ENCODE measurements at regions not wholly inside any gene's neighbourhood (a gene's known extent, or its start where the extent isn't known, plus 50 kb on each side); places are given as distances from the start of the nearest gene placed in this dataset.

DNA sequence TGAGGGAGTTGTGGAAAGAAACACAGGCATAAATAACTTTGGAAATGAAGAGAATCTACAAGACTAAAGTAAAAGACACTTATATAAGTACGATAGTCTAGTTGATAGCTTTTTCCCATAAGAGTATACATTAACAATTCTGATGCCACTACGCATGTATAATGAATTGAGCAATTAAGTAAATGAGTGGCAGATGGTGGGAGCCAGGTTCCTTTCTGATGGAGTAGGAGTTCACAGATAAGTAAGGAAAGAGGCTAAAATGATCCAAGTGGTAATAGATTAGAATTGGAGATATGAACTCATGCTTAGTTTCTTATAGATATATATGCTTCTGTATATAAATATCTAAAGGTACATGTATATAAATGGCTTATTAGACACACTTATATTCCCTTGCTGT, 368.3 kb downstream of the FAM181B start:
- Mint-ChIP-seq H3K9me3 (ENCODE audit: unreplicated experiment) (no peaks in the 10 kb centered on the region), H3K4me3 (ENCODE audit: unreplicated experiment) (no peak overlapping the region), H3K27me3 (ENCODE audit: unreplicated experiment) (no peaks in the 10 kb centered on the region), H3K4me1 (ENCODE audit: unreplicated experiment) (no peaks in the 10 kb centered on the region), H3K36me3 (ENCODE audit: low read depth, unreplicated experiment) (no peaks in the 10 kb centered on the region), H3K27ac (ENCODE audit: unreplicated experiment) (no peak overlapping the region)
- DNase-seq (ENCODE audit: low spot score) = no peak
- TF ChIP-seq, protein P1, sequence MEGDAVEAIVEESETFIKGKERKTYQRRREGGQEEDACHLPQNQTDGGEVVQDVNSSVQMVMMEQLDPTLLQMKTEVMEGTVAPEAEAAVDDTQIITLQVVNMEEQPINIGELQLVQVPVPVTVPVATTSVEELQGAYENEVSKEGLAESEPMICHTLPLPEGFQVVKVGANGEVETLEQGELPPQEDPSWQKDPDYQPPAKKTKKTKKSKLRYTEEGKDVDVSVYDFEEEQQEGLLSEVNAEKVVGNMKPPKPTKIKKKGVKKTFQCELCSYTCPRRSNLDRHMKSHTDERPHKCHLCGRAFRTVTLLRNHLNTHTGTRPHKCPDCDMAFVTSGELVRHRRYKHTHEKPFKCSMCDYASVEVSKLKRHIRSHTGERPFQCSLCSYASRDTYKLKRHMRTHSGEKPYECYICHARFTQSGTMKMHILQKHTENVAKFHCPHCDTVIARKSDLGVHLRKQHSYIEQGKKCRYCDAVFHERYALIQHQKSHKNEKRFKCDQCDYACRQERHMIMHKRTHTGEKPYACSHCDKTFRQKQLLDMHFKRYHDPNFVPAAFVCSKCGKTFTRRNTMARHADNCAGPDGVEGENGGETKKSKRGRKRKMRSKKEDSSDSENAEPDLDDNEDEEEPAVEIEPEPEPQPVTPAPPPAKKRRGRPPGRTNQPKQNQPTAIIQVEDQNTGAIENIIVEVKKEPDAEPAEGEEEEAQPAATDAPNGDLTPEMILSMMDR (IDR thresholded peaks at IDR 0.05; ENCODE audit: unreplicated experiment) = no peak

DNA sequence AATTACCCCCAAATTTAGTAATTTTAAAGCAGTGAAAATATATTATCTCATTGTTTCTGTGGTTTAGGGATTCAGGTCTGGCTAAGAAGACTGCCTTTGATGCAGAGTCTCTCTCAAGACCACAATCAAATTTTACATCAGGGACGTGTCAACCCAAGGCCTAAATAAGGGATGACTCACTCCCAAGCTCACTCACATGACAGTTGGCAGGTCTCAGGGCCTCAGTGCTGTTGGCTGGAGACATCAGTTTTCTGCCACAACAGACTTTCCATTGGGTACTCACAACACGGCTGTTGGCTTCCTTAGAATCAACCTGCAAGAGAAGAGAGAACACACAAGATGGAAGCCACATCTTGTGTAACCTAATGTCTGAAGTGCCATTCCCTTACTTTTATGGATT, 377.3 kb downstream of the FAM181B start:
- Mint-ChIP-seq H3K9me3 (ENCODE audit: unreplicated experiment) (no peaks in the 10 kb centered on the region), H3K27ac (ENCODE audit: unreplicated experiment) (no peak overlapping the region), H3K4me1 (ENCODE audit: unreplicated experiment) (peaks cover 5% of the 10 kb centered on the region), H3K36me3 (ENCODE audit: low read depth, unreplicated experiment) (no peaks in the 10 kb centered on the region), H3K4me3 (ENCODE audit: unreplicated experiment) (no peak overlapping the region), H3K27me3 (ENCODE audit: unreplicated experiment) (peaks cover 3% of the 10 kb centered on the region)
- no peak for DNase-seq (ENCODE audit: low spot score)
- TF ChIP-seq, protein P1 (IDR thresholded peaks at IDR 0.05; ENCODE audit: unreplicated experiment) = no peak

DNA sequence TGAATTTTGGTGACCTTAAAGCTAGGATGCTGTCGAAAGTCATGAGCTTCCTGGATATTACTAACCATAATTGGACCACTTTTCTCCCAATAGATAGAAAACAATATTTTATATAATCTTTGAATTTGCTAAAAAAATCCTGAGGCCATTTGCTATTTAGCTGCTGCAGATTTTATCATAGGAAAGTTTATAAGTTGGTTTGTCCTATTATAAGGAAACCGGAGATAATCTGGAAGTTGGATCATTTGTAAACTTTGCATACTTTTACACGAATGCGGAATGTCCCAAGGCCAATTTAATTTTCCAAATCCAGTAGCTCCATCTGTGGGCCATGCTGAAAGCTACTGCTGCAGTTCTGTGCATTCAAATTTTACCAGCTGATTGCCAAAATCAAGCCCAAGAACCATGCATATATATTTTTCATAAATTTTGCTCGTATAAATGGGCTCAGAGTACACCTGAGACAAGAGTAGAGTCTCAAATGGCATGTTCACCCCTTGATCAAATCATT, 378.3 kb downstream of the FAM181B start:
- DNase-seq (ENCODE audit: low spot score) = no peak
- Mint-ChIP-seq H3K9me3 (ENCODE audit: unreplicated experiment) (no peaks in the 10 kb centered on the region), H3K36me3 (ENCODE audit: low read depth, unreplicated experiment) (no peaks in the 10 kb centered on the region), H3K27ac (ENCODE audit: unreplicated experiment) (no peak overlapping the region), H3K4me1 (ENCODE audit: unreplicated experiment) (peaks cover 5% of the 10 kb centered on the region), H3K27me3 (ENCODE audit: unreplicated experiment) (peaks cover 3% of the 10 kb centered on the region), H3K4me3 (ENCODE audit: unreplicated experiment) (no peak overlapping the region)
- TF ChIP-seq, protein P1 (IDR thresholded peaks at IDR 0.05; ENCODE audit: unreplicated experiment) = no peak

DNA sequence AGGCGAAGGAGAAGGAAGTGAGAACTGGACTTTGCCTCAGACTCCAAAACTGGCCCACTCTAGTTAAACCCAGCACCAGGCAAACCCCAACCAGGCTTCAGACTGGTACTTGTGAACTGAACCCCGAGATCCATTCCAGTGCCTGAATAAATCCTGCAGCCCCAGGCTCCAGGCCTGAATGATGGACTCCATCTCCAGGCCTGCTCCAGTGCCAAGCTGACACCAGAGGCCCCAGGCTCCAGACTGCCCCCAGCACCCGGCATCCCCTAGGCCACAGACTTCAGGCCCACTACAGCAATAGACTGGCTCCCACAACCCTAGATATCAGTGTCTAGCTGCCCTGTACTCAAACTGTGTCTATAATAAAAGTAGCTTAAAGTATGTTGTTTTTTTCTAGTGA, 406.8 kb downstream of the FAM181B start:
- TF ChIP-seq, protein P1 (IDR thresholded peaks at IDR 0.05; ENCODE audit: unreplicated experiment) = no peak
- H3K27me3 Mint-ChIP-seq (ENCODE audit: unreplicated experiment) = no peaks in the 10 kb centered on the region
- no peak overlapping the region for H3K4me3 Mint-ChIP-seq (ENCODE audit: unreplicated experiment)
- H3K4me1 Mint-ChIP-seq (ENCODE audit: unreplicated experiment) = no peaks in the 10 kb centered on the region
- H3K9me3 Mint-ChIP-seq (ENCODE audit: unreplicated experiment) = no peaks in the 10 kb centered on the region
- H3K36me3 Mint-ChIP-seq (ENCODE audit: low read depth, unreplicated experiment) = no peaks in the 10 kb centered on the region
- H3K27ac Mint-ChIP-seq (ENCODE audit: unreplicated experiment) = no peak overlapping the region
- DNase-seq (ENCODE audit: low spot score) = no peak

DNA sequence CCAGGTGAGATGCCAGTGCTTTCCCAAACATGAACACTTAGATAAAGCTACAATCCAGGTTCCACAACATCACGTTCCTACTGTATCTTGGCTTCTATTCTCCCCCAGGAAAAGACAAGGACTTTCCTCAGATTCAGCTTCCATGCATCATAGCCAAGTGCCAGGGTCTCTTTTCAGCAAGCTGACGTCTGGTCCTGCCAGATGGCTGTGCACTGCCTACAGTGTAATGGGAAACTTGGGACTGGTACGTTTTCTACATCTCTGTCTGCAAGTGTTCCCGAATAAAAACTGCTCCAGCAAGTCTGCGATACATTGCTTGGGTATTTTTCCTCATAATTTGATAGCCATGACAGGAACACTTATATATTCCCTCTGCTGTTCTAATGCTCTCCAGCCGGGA, 412.5 kb downstream of the FAM181B start:
- H3K27me3 Mint-ChIP-seq (ENCODE audit: unreplicated experiment) = peaks cover 3% of the 10 kb centered on the region
- H3K36me3 Mint-ChIP-seq (ENCODE audit: low read depth, unreplicated experiment) = no peaks in the 10 kb centered on the region
- no peak for DNase-seq (ENCODE audit: low spot score)
- H3K9me3 Mint-ChIP-seq (ENCODE audit: unreplicated experiment) = no peaks in the 10 kb centered on the region
- TF ChIP-seq, protein P1 (IDR thresholded peaks at IDR 0.05; ENCODE audit: unreplicated experiment) = no peak
- H3K27ac Mint-ChIP-seq (ENCODE audit: unreplicated experiment) = no peak overlapping the region
- no peak overlapping the region for H3K4me3 Mint-ChIP-seq (ENCODE audit: unreplicated experiment)
- no peaks in the 10 kb centered on the region for H3K4me1 Mint-ChIP-seq (ENCODE audit: unreplicated experiment)
